Left lung (tissue), 4 donors: ENCODE measurements at regions not wholly inside any gene's neighbourhood (a gene's known extent, or its start where the extent isn't known, plus 50 kb on each side); places are given as distances from the start of the nearest gene placed in this dataset.

ENCODE experiments used
- ATAC-seq: fragments of 200-7000 bp; cut with Tn5 transposase; one replicate; pipeline ENCODE4 v1.9.1; 2020; ENCODE audit warnings: moderate library complexity
- DNase-seq, 4 donors: peaks; one replicate each; pipeline ENCODE4 v3.0.0-alpha.2; 2013 to 2020
- H3K27ac ChIP-seq, 2 donors: fragments of 200-600 bp; sonication (generic) in 1 of 2; one replicate each; pipeline versions ENCODE4 v1.5.0 to v1.8.0; 2020 to 2021
- H3K27me3 ChIP-seq, 2 donors: fragments of 200-600 bp; sonication (generic) in 1 of 2; one replicate each; pipeline versions ENCODE4 v1.5.0 to v1.8.0; 2020 to 2021
- H3K36me3 ChIP-seq, 2 donors: fragments of 200-600 bp; sonication (generic) in 1 of 2; one replicate each; pipeline versions ENCODE4 v1.5.0 to v1.8.0; 2020 to 2021
- H3K4me1 ChIP-seq, 2 donors: fragments of 200-600 bp; one replicate each; pipeline ENCODE4 v1.8.0; 2021
- H3K4me3 ChIP-seq, 2 donors: fragments of 200-600 bp; sonication (generic) in 1 of 2; one replicate each; pipeline versions ENCODE4 v1.5.0 to v1.8.0; 2020 to 2021; ENCODE audit warnings: mild to moderate bottlenecking in 1 of 2
- H3K9me3 ChIP-seq, 2 donors: fragments of 200-600 bp; sonication (generic) in 1 of 2; one replicate each; pipeline versions ENCODE4 v1.5.0 to v1.8.0; 2020 to 2021
- intact Hi-C, 2 donors: fragments of 100-400 bp; cut with DNase I; formaldehyde crosslinking; loops; one replicate each; pipeline versions ENCODE4 v1.11.2 to v1.14.2; 2022
- TF ChIP-seq, protein P1 (sequence below), 2 donors: fragments of 200-600 bp; sonication (generic) in 1 of 2; IDR thresholded peaks; one replicate each; pipeline versions ENCODE4 v1.5.0 to v1.8.0; 2021; ENCODE audit warnings: antibody characterized with exemption in 2 of 2
- donor health status: DM: no; HTN: yes; CAD: no.
- donor health status: DM: no; HTN: no; CAD: no.

GRCh38 chr1:58331156-58331555, 215.4 kb downstream of the OMA1 start:
- no peaks in the 10 kb centered on the region for H3K4me1 ChIP-seq
- H3K9me3 ChIP-seq = no peaks in the 10 kb centered on the region
- no peak for DNase-seq
- ATAC-seq = no peak
- H3K36me3 ChIP-seq = no peaks in the 10 kb centered on the region
- no peak overlapping the region for H3K27ac ChIP-seq
- no peak overlapping the region for H3K4me3 ChIP-seq
- intact Hi-C loops = no loop called here
- TF ChIP-seq, protein P1, sequence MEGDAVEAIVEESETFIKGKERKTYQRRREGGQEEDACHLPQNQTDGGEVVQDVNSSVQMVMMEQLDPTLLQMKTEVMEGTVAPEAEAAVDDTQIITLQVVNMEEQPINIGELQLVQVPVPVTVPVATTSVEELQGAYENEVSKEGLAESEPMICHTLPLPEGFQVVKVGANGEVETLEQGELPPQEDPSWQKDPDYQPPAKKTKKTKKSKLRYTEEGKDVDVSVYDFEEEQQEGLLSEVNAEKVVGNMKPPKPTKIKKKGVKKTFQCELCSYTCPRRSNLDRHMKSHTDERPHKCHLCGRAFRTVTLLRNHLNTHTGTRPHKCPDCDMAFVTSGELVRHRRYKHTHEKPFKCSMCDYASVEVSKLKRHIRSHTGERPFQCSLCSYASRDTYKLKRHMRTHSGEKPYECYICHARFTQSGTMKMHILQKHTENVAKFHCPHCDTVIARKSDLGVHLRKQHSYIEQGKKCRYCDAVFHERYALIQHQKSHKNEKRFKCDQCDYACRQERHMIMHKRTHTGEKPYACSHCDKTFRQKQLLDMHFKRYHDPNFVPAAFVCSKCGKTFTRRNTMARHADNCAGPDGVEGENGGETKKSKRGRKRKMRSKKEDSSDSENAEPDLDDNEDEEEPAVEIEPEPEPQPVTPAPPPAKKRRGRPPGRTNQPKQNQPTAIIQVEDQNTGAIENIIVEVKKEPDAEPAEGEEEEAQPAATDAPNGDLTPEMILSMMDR (IDR thresholded peaks at IDR 0.05) = no peak
- H3K27me3 ChIP-seq = no peaks in the 10 kb centered on the region

DNA sequence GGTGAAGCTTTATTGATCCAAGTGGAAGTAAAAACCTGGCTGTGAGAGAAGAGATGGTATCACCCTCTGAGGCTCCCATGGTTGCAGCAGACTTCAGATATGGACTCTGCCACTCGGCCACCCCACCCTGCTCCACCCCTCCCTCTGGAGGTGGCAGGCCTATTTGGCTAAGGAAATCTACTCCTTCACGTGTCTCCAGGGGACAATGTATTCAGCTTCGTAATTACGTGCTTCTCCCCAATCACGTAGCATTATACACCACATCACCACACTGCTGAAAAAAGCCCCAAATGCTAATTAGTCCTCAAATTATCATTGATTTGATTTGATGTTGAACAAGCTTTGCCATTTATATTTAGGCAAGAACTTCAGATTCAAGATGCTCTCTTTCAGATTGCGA, 220.7 kb downstream of the OMA1 start:
- no peaks in the 10 kb centered on the region for H3K4me1 ChIP-seq
- intact Hi-C loops = no loop called here
- H3K27me3 ChIP-seq = no peaks in the 10 kb centered on the region
- H3K4me3 ChIP-seq = no peak overlapping the region
- ATAC-seq (no peak), DNase-seq (no peak)
- no peak overlapping the region for H3K27ac ChIP-seq
- no peaks in the 10 kb centered on the region for H3K36me3 ChIP-seq
- H3K9me3 ChIP-seq = peaks cover 0 to 11% of the 10 kb centered on the region in 2 donors
- TF ChIP-seq, protein P1 (IDR thresholded peaks at IDR 0.05) = no peak

DNA sequence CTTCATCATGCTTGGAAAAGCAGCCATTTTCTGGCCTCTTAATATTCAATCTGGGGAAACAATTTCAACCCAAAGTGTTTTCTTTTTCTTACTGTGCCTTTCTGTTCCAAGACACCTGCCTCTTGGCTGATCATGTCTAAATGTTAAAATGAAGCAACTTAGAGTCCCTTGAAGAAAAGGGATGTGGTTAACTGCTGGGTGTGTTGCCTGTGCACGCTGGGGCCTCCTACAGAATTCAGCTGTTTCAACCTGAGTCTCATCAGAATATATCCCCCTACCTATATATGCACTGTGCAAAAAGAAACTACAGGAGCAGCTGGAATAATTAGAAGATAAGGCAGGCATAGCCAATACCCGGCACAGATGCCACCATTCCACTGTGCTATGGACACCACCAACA, 222.0 kb downstream of the OMA1 start:
- TF ChIP-seq, protein P1 (IDR thresholded peaks at IDR 0.05) = no peak
- Histone ChIP-seq H3K36me3 (no peaks in the 10 kb centered on the region), H3K4me3 (no peak overlapping the region), H3K4me1 (no peaks in the 10 kb centered on the region), H3K9me3 (peaks cover 0 to 11% of the 10 kb centered on the region in 2 donors), H3K27ac (no peak overlapping the region), H3K27me3 (no peaks in the 10 kb centered on the region)
- intact Hi-C loops = no loop called here
- no peak for DNase-seq
- no peak for ATAC-seq

- Histone ChIP-seq H3K27me3 (no peaks in the 10 kb centered on the region), H3K4me1 (no peaks in the 10 kb centered on the region), H3K27ac (no peak overlapping the region), H3K36me3 (no peaks in the 10 kb centered on the region), H3K4me3 (no peak overlapping the region), H3K9me3 (peaks cover 0 to 11% of the 10 kb centered on the region in 2 donors)
- intact Hi-C loops = no loop called here
- no peak for ATAC-seq
- TF ChIP-seq, protein P1 (IDR thresholded peaks at IDR 0.05) = no peak
- no peak for DNase-seq
Observed at GRCh38 chr1:58318157-58319005, 228.1 kb downstream of the OMA1 start.

DNA sequence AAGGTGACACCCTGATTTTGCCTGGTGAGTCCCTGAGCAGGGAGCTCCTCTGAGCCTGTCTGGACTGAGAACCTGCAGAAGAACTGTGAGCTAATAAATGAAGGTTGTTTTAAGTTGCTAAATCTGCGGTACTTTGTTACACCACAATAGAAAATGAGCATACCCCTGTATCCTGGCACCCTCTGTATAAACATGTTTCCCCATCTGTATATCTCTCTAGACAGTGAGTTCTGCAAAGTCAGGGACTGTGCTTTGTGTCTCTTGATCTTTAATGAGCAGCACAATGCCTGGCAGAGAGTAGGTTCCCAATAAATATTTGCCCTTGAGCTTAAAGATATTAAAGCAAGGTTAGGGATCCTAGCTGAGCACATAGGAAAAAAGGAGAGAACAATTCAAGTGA, 228.8 kb downstream of the OMA1 start:
- intact Hi-C loops = no loop called here
- TF ChIP-seq, protein P1 (IDR thresholded peaks at IDR 0.05) = no peak
- ATAC-seq (no peak), DNase-seq (no peak)
- Histone ChIP-seq H3K36me3 (no peaks in the 10 kb centered on the region), H3K27ac (no peak overlapping the region), H3K4me3 (no peak overlapping the region), H3K27me3 (no peaks in the 10 kb centered on the region), H3K9me3 (peaks cover 0 to 11% of the 10 kb centered on the region in 2 donors), H3K4me1 (no peaks in the 10 kb centered on the region)
